ENCODE measurements at regions not wholly inside any gene's neighbourhood (a gene's known extent, or its start where the extent isn't known, plus 50 kb on each side); places are given as distances from the start of the nearest gene placed in this dataset.

GRCh38 chr6:148128014-148128730, 214.5 kb upstream of the SASH1 start:
- no peak for DNase-seq

DNA sequence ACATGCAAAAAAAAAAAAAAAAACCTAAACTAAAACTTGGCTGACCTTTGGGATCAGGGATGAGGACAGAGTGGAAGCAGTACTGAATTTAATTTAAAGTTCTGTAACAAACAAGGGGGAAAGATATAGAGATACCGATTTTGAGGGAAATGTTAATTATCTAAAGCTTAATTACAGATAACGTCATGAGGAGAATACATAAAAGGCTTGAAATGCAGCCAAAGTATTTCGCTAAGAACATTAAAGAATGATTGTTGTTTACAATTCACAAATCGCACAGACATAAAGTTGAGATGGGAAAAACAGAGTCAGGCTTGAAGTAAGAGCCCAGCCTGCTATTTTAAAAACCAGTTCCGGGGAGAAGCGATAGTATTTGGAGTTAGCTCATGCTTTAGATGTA, 208.0 kb upstream of the SASH1 start:
- DNase-seq: no peak

DNA sequence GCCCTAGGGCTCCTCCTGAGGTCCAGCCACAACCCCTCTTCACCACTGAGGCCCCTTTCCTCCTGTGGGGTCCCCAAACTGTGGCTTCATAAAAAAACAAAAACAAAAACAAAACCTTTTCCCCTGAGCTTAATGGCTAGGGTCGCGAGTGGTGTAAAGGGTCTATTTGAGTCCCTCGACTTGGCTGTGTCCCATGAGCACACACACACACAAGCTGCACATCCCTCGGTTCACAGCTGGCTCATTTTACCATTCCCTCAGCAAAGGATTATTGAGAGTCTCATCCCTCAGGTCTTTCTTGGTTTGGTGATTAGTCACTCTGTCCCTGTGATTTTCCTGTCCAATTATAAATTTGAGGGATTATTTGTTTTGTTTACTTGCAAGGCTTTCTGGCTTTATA, 206.1 kb upstream of the SASH1 start:
- DNase-seq: no peak

GRCh38 chr6:148137652-148138051, 205.0 kb upstream of the SASH1 start:
- DNase-seq: no peak

- no peak for DNase-seq
These were observed 204.1 kb upstream of the SASH1 start for GRCh38 chr6:148138573-148138972.

DNA sequence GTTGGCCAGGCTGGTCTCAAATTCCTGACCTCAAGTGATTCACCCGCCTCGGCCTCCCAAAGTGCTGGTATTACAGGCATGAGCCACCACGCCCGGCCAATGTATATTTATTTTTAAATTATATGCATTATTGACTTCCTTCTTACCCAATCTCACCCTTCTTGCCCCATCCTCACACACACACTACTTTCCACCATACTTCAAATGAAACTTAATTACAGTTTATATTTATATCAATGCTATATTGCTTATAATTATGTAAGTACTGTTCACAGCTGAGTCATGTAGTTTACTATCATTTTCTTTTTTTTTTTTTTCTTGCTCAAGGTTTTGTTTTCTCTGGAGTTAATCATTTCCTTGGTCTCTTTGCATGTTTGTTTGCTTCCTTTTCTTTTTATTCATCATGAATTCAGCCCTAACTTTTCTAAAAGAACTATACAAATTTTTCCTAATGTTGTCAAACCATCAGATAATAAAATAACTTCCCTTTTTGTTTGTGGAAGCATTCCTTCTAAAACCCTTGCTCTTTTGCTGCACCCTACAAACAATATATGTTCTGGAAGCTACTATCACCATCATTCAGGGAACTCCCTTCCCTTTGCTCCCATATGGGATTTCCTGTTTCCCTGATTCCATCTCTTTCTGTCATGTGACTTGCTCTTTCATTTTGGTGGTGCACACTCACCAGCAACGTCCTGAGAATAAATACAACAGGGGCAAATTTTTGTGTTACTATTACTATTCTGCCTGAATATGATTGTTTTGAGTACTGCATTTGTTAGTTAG, 201.7 kb upstream of the SASH1 start:
- no peak for DNase-seq

DNA sequence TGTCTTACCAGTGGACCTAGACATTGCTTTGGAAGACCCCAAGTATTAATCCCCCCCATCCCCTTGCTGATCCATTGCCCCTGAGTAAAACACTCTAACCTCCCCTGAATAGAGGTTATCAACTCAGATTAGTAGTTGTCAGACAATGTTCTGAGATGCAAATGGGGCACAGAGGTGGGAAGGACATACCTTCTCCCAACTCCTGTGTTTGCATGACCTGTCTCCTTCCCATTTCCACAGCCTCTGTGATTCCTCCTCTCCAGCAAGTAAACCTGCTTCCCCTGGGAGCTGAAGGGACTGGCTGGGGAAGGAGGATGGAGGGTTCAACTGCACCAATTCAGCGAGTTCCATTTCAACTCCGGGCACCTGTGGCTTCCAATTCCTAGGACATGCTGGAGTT, 199.8 kb upstream of the SASH1 start:
- DNase-seq: no peak

DNA sequence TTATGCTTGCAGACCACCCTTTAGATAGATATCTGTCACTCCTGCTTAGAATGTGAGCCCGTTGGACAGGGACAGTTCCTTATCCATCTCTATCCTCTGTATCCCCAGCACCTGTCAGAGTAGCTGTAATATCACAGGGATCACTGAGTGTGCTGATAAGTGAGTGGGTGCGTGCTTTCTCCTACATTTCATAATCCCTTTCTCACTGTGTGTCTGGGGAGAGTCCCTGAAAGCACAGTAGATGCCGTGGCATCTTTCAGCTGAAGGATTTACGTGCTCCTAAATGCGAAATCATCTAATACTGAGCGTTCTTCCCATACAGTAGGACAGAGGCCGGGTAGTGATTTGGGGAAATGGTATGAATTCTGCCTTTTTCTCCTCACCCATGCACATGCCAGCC, 198.9 kb upstream of the SASH1 start:
- DNase-seq: no peak

DNA sequence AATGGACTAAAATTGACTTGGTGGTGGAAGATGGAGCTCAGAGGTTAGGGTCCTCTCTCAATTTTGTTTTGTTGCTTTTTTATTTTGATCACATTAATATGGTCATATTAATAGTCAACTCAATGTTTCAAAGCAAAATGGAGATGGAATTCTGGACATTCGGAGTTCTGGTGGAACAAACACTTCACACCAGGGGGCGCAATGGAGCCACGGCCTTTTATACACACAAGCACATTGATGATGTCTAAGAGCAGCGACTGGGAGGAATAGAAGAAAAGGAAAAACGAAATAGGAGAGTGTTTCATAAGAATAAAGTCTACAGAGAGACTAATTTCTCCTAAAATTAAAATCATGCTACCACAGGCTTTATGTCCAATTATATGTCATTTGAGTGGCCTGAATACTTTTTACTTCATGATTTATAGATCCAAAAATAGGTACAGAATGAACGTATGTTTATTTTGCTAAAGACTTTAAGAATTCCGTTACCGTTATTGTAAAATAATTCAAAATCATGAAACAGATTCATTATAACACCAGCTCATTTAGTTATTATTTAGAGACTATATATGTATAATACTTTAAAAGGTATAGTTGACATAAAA, 197.6 kb upstream of the SASH1 start:
- no peak for DNase-seq

DNA sequence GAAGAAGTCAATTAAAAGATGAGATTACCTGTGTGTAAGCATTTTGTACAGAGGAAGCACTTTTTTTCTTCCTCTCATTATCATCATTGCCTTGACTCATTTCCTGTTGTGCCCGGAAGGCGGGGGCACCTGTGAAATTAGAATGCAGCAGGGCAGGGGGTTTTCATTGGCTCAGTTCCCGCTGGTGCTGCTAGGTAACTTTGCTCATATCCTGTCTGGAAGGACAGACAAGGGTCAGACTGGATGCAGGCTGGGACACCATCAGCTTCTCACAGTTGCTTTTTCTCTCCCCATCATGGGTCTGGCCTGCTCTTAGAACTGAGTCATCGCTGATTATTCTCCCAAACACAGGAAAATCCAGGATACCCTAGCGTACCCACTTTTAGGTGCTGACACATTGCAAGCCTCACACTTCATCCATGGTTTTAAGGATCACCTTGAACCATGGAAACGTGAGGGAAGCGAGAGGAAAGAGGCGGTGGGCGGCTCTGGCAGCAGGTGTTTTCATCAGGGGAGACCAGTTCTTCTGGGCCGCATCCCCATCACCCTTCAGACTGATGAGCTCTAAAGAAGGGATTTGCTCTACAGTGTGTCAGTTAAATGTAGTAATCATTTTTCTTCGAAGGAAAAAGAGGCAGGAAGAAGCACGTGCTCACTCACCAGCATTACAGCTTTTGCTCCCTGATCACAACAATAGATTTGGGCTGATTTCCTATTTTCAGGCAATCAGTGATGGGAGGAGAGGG, 195.7 kb upstream of the SASH1 start:
- DNase-seq: peak; percentile 8

DNA sequence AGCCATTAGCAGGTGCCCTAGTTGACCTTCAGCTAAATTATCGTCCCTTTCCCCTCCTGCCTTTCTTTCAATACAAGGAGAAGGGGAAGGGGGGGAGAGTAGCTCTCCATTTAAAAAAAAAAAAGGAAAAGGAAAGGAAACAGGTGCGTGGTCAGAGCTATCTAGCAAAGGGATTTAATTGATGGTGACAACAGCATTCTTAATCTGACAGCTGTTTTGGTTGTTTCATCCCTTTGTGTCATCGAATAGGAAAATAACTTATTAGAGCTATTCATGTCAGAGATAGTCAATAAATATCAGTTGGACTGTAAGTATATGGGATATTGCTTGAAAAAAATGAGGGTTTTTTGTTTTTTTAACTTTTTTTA, 195.2 kb upstream of the SASH1 start:
- no peak for DNase-seq

- DNase-seq: no peak
These were observed 190.6 kb upstream of the SASH1 start for GRCh38 chr6:148151896-148152643.

DNA sequence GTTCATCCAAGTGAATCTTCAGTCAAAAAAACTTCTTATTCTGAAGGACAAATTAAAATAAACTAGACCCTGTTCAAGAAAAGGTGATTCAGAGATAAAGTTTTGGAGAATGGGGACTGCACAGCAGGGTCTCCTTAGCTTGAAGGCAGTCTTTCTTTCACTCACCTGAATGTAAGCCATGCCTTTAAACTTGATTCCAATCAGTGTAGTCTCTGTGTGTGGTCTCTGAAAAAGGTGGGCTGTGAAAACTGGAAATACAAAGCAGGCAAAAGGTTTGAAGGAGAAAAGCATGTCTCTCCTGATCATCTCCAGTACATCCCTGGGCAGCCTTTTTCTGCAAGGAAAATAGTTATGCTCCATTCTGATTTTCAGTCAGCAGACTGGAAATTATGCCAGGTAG, 188.0 kb upstream of the SASH1 start:
- no peak for DNase-seq

- DNase-seq: no peak
These were observed 187.3 kb upstream of the SASH1 start for GRCh38 chr6:148155293-148155692.

DNA sequence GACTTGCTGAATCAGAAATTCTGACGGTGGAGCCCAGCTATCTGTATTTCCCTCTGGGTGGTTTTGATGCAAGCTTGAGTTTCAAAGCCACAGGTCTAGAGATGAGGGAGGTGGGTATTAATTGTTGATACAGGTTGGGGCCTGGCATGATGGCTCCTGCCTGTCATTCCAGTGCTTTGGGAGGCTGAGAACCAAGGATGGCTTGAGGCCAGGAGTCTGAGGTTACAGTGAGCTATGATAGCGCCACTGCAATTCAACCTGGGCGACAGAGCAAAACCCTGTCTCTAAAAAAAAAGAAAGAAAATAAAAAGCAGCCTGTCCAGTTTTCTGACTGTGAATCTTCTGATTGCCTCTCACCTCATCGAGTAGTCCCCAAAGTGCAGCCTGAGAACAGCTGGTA, 184.8 kb upstream of the SASH1 start:
- no peak for DNase-seq

DNA sequence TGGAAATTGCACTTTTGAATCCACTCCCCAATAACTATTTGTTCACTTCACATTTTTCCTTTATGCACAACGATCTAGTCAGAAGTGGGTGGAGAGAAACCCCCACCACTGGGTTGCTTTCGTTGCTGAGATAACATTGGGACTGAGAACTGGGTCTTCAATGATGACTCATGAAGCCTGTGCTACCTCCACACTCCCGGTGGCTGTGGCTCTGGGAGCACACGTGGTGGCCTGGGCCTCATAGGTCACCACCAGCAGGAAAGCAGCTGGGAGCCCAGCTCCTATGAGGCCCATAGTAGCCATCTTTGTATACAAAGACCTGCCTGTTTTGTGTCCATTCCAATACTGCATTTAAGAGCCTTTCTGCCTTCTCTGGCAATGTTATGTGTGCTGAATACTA, 178.0 kb upstream of the SASH1 start:
- DNase-seq: no peak

DNA sequence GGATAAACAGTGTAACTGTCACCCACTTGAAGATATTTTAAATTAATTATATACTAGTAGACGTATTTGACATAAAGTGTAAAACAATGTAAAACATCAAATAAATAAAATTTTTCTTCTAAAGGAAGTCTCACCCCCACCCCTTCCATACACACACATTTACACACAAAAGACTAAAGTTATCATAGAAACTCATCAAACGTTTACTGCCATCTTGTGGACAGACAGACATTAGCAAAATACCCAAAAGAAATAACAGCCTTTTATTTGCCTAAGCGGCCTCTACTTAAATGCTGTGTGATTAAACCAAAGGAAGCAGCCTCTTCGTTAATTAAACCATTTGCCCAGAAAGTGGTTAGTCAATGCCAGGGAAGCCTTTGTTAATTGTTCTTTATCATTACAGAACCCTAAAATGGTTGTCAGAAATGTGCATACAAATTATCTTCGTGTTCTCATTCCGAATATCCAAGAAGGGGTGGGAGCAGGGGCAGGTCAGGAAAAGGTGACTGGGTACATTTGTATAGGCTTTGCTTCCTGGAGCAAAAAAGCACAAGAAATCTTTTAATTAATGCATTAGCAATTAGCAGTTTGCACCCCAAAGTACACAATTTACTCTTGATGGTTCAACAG, 176.2 kb upstream of the SASH1 start:
- DNase-seq: no peak

DNA sequence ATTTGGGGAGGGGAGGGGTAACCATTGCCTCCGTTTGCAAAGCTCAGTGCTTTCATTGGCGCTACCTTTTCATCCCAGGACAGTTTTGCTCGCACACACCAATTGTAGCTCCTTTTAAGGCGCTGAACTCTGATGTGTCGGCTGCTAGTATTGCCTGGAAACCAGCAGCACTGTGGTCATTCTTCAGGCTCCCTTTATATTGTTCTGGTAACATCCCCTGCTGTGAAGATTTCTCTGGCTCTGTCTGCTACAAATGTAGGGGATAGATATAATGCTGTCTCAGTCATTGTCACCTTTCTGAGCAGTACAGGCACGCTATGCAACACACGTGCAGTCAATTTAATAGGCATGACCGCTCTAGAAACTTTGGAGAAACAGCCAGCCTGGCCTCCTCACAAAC, 172.9 kb upstream of the SASH1 start:
- DNase-seq: no peak

DNA sequence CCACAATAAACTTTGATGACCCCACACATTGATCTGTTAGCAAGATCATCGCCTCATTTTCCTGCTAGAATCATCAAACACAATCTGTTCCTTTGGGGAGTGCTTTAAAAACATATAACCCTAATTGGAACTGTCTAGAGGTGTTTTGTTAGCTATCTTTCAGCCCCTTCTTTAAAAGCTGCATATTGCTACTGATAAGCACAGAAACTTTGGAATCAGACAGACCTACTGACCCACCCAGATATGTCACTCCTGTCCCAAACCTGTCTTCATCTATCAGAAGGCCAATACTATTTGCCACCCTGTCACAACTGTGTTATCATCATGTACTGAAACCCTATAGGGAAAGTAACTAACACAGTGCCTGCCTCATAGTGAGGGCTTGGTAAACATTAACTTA, 172.4 kb upstream of the SASH1 start:
- no peak for DNase-seq

DNA sequence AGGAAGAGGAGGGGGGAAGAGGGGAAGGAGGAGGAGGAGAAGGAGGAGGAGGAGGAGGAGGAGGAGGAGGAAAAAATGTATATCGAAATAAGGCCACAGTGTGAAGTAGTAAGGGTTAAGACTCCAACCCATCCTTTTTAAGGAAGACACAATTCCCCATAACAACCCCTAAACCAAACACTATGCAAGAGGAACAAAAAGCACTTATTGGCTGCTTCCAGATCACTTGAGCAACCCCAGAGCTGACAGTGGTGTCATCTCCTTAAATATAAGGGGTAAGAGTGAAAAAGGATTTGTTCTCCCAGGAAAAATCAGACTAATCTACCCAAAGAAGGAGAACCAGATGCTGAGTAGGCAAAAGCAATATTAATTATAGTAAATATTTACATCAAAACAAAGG, 169.1 kb upstream of the SASH1 start:
- DNase-seq: no peak

GRCh38 chr6:148175550-148176188, 167.0 kb upstream of the SASH1 start:
- DNase-seq: no peak
